ENCODE measurements at regions not wholly inside any gene's neighbourhood (a gene's known extent, or its start where the extent isn't known, plus 50 kb on each side); places are given as distances from the start of the nearest gene placed in this dataset.

DNA sequence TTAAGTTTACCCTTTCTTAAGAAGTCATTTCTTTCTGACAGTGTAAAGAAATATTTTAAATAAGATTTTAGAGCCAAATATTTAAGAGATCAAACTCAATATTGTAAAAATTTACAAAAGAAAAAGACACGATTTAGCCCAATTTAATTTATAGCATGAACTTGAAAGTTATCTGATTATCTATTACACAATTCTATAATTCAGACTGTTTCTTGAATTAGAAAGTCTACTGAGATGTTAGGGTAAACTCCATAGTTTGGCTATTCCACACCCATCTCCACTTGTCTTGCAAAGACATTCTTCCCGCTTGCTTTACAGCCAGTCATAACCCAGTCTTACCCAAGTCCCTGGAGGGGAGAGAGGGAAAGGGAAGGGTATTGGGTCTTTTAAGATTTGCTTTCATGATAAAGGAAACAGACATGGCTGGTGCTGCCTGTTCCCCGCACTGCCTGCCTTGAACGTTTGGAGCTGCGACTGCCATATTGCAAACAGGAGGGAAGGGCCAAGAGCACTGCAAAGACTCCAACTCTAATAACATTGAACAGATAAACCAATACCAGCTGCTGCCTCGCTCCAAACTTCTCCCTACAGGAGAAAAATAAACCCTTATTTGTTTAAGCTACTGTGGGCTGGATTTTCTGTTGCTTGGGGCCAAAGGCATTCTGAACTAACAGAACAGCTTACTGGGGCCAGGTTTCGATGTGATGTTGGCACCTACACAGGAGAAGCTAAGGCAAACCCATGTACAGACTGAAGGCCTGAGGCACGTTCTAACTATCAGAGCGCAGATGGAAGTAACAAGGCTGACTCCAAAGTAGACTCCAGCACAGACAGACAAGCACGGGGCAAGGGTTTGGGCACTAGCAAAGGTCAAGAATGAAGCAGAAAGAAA lies 552.3 kb upstream of the JARID2 start:
- peak; percentile 97 for DNase-seq (ENCODE audit: low spot score)

- DNase-seq (ENCODE audit: low spot score) = no peak
These were observed 551.6 kb upstream of the JARID2 start for GRCh38 chr6:14694308-14694707.

GRCh38 chr6:14695579-14695978 lies 550.3 kb upstream of the JARID2 start:
- peak; percentile 94 for DNase-seq (ENCODE audit: low spot score)

DNA sequence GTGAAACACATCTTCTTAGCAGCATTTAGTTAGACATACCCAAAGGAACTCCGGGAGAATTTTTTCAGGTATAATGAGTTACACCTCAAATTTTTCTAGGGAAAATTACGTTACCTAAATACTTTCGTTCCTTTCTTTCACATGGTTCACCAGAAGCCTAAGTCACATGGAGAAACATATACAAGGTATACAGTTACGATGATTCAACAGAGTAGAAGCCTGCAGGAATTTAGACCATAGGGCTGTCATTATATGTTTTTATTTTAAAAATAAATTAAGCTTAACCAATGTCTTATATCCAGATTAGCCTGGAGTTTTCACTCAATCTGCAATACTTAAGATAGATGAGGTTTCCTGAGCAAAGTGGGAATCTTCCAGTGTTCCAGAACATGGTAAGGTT lies 549.5 kb upstream of the JARID2 start:
- no peak for DNase-seq (ENCODE audit: low spot score)

- no peak for DNase-seq (ENCODE audit: low spot score)
These were observed 548.4 kb upstream of the JARID2 start for GRCh38 chr6:14697427-14697826.

DNA sequence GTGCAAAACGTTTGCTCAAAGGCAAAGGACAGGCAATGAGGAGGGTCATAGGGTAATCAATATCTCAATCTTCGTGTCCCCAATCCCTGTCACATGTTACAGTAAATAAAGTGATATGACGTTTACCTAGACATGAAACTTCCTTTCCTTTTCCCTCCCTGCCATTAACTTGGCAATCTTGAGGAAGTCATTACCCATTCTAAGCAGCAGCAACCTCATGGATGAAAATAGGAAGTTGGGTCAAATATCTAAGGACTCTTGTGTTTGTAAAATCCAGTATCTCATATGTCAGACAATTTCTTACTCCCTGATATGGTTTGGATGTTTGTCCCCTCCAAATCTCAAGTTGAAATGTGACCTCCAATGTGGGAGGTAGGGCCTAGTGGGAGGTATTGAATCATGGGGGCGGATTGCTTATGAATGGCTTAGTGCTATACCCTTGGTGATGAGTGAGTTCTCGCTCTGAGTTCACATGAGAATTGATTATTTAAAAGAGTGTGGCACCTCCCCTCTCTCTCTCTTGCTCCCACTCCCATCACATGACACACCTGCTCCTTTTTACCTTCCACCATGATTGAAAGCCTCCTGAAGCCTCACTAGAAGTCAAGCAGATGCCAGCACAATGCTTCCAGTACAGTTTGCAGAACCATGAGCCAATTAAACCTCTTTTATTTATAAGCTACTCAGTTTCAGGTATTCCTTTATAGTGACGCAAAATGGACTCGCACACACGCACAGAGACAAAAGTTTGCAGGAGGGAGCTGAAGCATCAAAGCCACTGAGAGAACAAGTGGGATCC lies 545.9 kb upstream of the JARID2 start:
- DNase-seq (ENCODE audit: low spot score) = no peak

- no peak for DNase-seq (ENCODE audit: low spot score)
These were observed 543.9 kb upstream of the JARID2 start for GRCh38 chr6:14701946-14702345.

- DNase-seq (ENCODE audit: low spot score) = no peak
These were observed 543.2 kb upstream of the JARID2 start for GRCh38 chr6:14702678-14703077.

DNA sequence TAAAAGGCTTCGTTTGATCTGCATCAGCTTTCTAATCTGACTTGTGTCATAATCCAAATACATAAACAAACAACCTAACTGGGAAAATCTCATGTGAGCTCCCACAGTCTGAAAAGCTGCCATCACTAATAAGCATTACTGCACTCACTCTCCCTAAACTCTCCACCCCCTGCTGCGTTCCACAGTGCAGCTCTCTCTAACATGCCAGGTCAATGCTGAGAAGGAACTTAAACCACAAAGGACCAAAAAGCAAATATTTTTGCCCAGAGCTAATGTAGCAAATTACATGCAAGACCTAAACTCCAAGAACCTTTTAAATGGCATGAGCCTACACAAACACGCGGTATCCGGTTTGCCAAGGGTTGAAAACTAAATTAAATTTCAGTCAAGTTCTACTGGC lies 542.3 kb upstream of the JARID2 start:
- no peak for DNase-seq (ENCODE audit: low spot score)

DNA sequence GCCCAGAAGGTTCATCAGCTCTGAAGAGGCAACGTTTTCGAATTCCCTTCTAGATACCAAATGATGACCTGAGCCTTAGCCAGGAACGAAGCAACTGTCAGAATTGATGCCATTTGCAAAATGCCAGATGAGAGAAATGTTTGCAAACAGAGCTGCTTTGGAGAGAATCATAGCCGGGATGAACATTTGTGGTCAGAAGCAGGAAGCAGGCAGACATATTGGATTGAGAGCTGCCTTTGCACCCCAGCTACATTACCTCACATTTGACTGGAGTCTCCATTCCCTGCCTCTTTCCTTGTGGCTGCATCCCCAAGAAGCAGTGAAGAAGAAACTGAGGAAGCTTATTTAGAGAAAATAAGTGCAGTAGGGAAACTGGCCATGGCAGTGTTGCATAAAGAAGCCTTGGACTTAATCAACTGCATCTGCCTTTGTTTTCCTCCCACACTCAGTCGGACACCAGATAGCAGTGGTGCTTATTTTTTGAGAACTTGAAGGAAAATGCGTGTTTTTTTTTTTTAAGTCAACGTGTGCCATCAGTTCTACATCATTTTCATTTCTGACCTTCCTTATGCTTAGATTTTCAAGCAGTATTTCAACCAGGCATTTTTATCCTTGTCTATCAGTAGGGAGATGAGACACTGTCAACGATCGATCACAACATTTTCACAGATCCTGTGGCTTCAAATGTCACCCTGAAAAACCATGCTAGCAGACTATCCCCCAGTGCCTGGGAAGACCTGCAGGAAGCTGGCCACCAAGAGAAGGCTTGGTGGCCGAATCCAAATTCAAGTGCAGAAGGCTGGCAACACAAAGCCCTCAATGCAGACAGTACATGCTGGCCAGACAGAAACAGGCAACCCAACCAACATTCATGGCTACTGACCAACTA lies 541.2 kb upstream of the JARID2 start:
- DNase-seq (ENCODE audit: low spot score) = no peak

GRCh38 chr6:14705841-14706377 lies 540.0 kb upstream of the JARID2 start:
- no peak for DNase-seq (ENCODE audit: low spot score)

GRCh38 chr6:14706378-14706929 lies 539.4 kb upstream of the JARID2 start:
- no peak for DNase-seq (ENCODE audit: low spot score)

GRCh38 chr6:14707276-14707675 lies 538.6 kb upstream of the JARID2 start:
- no peak for DNase-seq (ENCODE audit: low spot score)

DNA sequence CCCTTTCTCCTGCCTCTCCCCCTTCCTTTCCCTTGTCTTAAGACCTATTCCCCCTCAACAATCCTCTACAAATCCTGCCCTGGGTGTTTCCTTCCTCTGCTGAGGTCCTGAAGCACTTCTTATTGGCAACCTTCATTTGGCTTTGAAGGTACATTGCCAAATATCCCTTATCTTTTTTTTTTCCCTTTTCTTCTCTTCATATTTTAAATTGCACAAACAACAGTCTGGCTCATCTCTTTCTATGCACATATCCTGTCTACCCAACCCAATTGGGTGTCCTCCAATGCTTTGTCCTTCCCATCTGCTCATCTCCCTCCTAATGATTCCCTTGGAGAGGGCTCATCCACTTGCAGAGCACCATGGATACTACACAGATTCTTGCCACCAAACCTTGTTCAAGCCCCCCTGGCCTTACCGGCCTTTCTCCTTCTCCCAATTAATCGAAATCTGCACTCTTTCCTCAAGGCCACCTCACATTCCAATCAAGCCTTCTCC lies 537.9 kb upstream of the JARID2 start:
- no peak for DNase-seq (ENCODE audit: low spot score)

DNA sequence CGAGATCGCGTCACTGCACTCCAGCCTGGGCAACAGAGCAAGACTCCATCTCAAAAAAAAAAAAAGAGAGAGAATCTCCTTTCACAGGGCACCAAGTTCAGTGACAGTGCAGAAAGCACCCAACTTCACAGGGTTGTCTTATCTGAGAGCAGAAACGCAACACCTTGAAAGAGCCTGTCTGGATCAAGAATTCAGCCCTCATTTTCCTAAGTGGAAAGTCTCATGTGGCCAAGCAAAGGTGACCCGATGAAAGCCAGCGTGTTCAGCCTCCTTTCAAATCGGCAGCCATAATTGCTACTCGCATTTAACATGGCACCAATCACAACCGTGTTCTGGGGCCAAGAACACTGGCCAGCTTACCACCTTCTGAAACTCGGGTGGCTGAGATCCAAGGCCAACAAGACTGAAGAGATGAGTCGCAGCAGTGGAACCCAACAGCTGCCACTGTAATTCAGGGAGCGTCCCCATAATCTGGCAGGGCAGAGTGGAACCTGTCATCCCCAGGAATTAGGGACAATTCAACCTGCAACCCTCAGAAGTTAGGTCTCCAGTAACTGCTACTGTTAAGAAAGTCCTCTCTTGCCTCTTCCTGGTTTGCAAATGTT lies 536.7 kb upstream of the JARID2 start:
- DNase-seq (ENCODE audit: low spot score) = no peak

DNA sequence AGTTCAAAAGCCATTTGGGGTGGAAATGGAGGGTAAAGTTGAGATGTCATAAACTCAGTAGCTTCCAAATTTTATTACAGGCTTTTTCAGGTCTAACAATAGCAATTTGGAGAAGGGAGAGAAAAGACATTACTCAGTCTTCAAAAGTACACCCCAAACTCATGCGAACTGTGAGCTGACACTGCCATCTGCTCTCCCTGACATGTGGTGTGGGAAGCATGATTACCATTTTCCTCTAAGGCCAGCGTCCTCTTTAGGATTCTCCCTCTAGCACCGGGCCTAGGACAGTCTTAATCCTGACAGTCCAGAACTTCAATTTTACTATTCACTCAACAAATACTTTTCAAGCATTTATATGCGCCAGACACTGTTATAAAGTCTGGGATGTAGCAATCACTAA lies 536.0 kb upstream of the JARID2 start:
- DNase-seq (ENCODE audit: low spot score) = no peak

GRCh38 chr6:14710421-14710820 lies 535.4 kb upstream of the JARID2 start:
- no peak for DNase-seq (ENCODE audit: low spot score)

DNA sequence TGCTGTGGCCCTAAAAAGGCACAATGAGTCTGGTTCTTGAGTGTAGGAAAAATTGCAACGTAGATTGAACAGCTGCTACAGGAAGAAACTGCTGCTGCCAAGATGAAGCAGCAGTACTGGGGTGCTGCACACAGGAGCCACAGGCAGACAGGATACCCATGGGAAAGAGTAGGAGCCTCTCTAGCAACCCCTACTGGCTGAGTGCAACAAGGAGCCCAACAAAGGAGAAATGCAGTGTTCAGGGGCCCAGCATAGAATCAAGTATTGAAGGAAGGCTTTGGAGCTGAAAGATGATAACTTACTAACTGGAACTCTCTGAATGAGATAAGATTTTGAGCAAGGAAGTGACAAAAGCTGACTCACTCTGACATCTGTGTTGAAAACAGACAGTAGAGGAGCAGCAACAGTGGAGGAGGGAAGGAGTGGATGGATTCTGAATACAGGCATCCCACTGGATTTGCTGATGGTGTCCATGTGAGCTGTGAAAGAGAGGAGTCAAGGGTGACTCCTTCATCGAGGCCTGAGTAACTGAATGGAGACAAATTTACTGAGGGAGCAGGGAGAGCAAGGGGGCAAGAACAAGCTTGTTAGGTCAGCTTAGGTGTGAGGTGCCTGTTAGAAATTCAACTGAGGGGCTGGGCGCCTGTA lies 534.7 kb upstream of the JARID2 start:
- DNase-seq (ENCODE audit: low spot score) = peak; percentile 27

- no peak for DNase-seq (ENCODE audit: low spot score)
These were observed 534.0 kb upstream of the JARID2 start for GRCh38 chr6:14711704-14712379.
